Liver (tissue), 8 donors: ENCODE measurements at regions not wholly inside any gene's neighbourhood (a gene's known extent, or its start where the extent isn't known, plus 50 kb on each side); places are given as distances from the start of the nearest gene placed in this dataset.

Experiments
- DNase-seq: peaks from one replicate; pipeline ENCODE4 v3.0.0-alpha.2; 2017; ENCODE audit warnings: low spot score
- H3K27ac ChIP-seq, 2 donors: one replicate each; pipeline ENCODE4 v1.7.0; 2013; ENCODE audit warnings: inconsistent platforms in 2 of 2, low read length in 2 of 2, control low read depth in 1 of 2, low read depth in 1 of 2, mild to moderate bottlenecking in 1 of 2
- H3K27me3 ChIP-seq, 4 donors: one replicate each; pipeline versions ENCODE4 v1.6.1 to v1.7.0; 2013; ENCODE audit warnings: low read length in 3 of 4, inconsistent platforms in 1 of 4, mild to moderate bottlenecking in 1 of 4, moderate library complexity in 1 of 4; ENCODE audit not compliant: control insufficient read depth in 4 of 4, insufficient read depth in 4 of 4
- H3K36me3 ChIP-seq, 4 donors: one replicate each; pipeline versions ENCODE4 v1.6.1 to v1.7.0; 2013; ENCODE audit warnings: low read length in 3 of 4, mild to moderate bottlenecking in 3 of 4, low read depth in 1 of 4, moderate library complexity in 1 of 4; ENCODE audit not compliant: control insufficient read depth in 4 of 4, insufficient read depth in 3 of 4
- H3K4me1 ChIP-seq, 4 donors: one replicate each; pipeline versions ENCODE4 v1.6.1 to v1.7.0; 2013; ENCODE audit warnings: low read length in 3 of 4, mild to moderate bottlenecking in 3 of 4, moderate library complexity in 1 of 4; ENCODE audit not compliant: control insufficient read depth in 4 of 4, insufficient read depth in 4 of 4
- H3K4me3 ChIP-seq, 3 donors: one replicate each; pipeline versions ENCODE4 v1.6.1 to v1.7.0; 2013; ENCODE audit warnings: low read length in 3 of 3, control low read depth in 1 of 3, low read depth in 1 of 3, mild to moderate bottlenecking in 1 of 3
- H3K9ac ChIP-seq, 2 donors: one replicate each; pipeline ENCODE4 v1.7.0; 2013; ENCODE audit warnings: low read length in 2 of 2, mild to moderate bottlenecking in 2 of 2, moderate library complexity in 2 of 2, control low read depth in 1 of 2, low read depth in 1 of 2
- H3K9me3 ChIP-seq, 4 donors: one replicate each; pipeline versions ENCODE4 v1.6.1 to v1.7.0; 2013; ENCODE audit warnings: low read length in 3 of 4; ENCODE audit not compliant: control insufficient read depth in 4 of 4
- EGR1 ChIP-seq, 2 donors: IDR thresholded peaks; 2 replicates each; pipeline ENCODE4 v1.6.1; 2016 to 2018; ENCODE audit warnings: antibody characterized with exemption in 2 of 2, low read depth in 2 of 2
- FOXA1 ChIP-seq: IDR thresholded peaks from 2 replicates; pipeline ENCODE4 v1.6.1; 2016; ENCODE audit warnings: antibody characterized with exemption
- FOXA2 ChIP-seq: IDR thresholded peaks from 2 replicates; pipeline ENCODE4 v1.6.1; 2016; ENCODE audit warnings: antibody characterized with exemption
- GABPA ChIP-seq, 2 donors: IDR thresholded peaks in 1 of 2; conservative IDR thresholded peaks in 1 of 2; 2 replicates each; pipeline ENCODE4 v1.6.1; 2016; ENCODE audit warnings: antibody characterized with exemption in 2 of 2, mild to moderate bottlenecking in 1 of 2, moderate library complexity in 1 of 2
- HNF4A ChIP-seq, 2 donors: conservative IDR thresholded peaks; 2 replicates each; pipeline ENCODE4 v1.6.1; 2016; ENCODE audit warnings: antibody characterized with exemption in 2 of 2, mild to moderate bottlenecking in 2 of 2
- HNF4G ChIP-seq: IDR thresholded peaks from 2 replicates; pipeline ENCODE4 v1.6.1; 2016; ENCODE audit warnings: antibody characterized with exemption
- JUND ChIP-seq, 2 donors: IDR thresholded peaks; 2 replicates each; pipeline ENCODE4 v1.6.1; 2016; ENCODE audit warnings: antibody characterized with exemption in 2 of 2
- NR2F2 ChIP-seq: IDR thresholded peaks from 2 replicates; pipeline ENCODE4 v1.6.1; 2016; ENCODE audit warnings: antibody characterized with exemption
- RAD21 ChIP-seq, 2 donors: IDR thresholded peaks; 2 replicates each; pipeline ENCODE4 v1.6.1; 2016; ENCODE audit warnings: antibody characterized with exemption in 2 of 2, mild to moderate bottlenecking in 2 of 2
- RXRA ChIP-seq, 2 donors: IDR thresholded peaks; 2 replicates each; pipeline ENCODE4 v1.6.1; 2017 to 2018; ENCODE audit warnings: antibody characterized with exemption in 2 of 2, mild to moderate bottlenecking in 1 of 2
- SP1 ChIP-seq: IDR thresholded peaks from 2 replicates; pipeline ENCODE4 v1.6.1; 2018; ENCODE audit warnings: antibody characterized with exemption, mild to moderate bottlenecking
- TAF1 ChIP-seq: conservative IDR thresholded peaks from 2 replicates; pipeline ENCODE4 v1.6.1; 2016; ENCODE audit warnings: antibody characterized with exemption, mild to moderate bottlenecking
- YY1 ChIP-seq: IDR thresholded peaks from 2 replicates; pipeline ENCODE4 v1.6.1; 2016; ENCODE audit warnings: antibody characterized with exemption, mild to moderate bottlenecking
- ZBTB33 ChIP-seq: IDR thresholded peaks from 2 replicates; pipeline ENCODE4 v1.6.1; 2016; ENCODE audit warnings: antibody characterized with exemption
- WGBS: extraction: QIAGEN DNeasy Blood & Tissue Kit; methylation state at CpG from one replicate; pipeline ENCODE4 v1.1.7; 2013; 5-methylcytosine and 5-hydroxymethylcytosine counted together
- TF ChIP-seq, protein P1 (sequence below): fragments of 150-350 bp; IDR thresholded peaks from 2 replicates; pipeline ENCODE4 v1.5.1; 2017; ENCODE audit warnings: improper control_type of control experiment, low read depth, low read length; ENCODE audit not compliant: missing input control
- TF ChIP-seq, protein P2 (sequence below): IDR thresholded peaks from 2 replicates; pipeline ENCODE4 v1.6.1; 2016; ENCODE audit warnings: antibody characterized with exemption
- TF ChIP-seq, protein P3 (sequence below): IDR thresholded peaks from 2 replicates; pipeline ENCODE4 v1.6.1; 2016; ENCODE audit warnings: antibody characterized with exemption, mild to moderate bottlenecking
- donor health status: healthy.
- donor health status: healthy.
- donor health status: healthy.
- donor health status: healthy.
- donor health status: healthy.

- TF ChIP-seq YY1 (no peak), HNF4G (no peak), SP1 (no peak)
Observed at GRCh38 chr17:15169676-15170075, 95.5 kb downstream of the PMP22 start (continued).

DNA sequence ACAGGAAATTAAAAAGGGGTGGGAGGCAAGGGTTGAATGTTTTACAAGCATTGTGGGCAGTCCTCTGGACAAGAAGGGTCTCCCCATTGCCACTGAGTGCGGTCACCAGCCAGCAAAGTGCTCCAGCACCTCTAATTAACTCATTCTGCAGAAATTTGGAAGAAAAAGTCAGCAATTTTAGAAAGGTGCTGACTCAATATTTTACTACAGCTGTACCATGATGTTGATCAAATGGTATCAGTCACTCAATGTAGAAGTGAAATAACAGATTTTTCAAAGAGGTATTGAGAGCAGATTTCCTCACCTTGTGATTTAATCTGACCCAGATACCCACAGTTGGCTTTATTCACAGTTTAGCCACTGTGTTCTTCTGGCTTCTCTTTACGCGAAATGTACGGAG lies 96.7 kb downstream of the PMP22 start:
- no peaks in the 10 kb centered on the region for H3K36me3 ChIP-seq
- no peak overlapping the region for H3K27ac ChIP-seq
- DNase-seq = no peak
- no peaks in the 10 kb centered on the region for H3K4me1 ChIP-seq
- H3K4me3 ChIP-seq = no peak overlapping the region
- TF ChIP-seq HNF4A (conservative IDR thresholded peaks at IDR 0.05) (no peak), HNF4G (no peak), FOXA1 (no peak), RXRA (IDR thresholded peaks at IDR 0.05) (no peak), RAD21 (IDR thresholded peaks at IDR 0.05) (no peak), ZBTB33 (no peak), TAF1 (no peak), GABPA (IDR thresholded peaks at IDR 0.05 in 1 of 2, conservative IDR thresholded peaks at IDR 0.05 in 1 of 2) (no peak), JUND (IDR thresholded peaks at IDR 0.05) (no peak), FOXA2 (no peak), SP1 (no peak)
- TF ChIP-seq, protein P1, sequence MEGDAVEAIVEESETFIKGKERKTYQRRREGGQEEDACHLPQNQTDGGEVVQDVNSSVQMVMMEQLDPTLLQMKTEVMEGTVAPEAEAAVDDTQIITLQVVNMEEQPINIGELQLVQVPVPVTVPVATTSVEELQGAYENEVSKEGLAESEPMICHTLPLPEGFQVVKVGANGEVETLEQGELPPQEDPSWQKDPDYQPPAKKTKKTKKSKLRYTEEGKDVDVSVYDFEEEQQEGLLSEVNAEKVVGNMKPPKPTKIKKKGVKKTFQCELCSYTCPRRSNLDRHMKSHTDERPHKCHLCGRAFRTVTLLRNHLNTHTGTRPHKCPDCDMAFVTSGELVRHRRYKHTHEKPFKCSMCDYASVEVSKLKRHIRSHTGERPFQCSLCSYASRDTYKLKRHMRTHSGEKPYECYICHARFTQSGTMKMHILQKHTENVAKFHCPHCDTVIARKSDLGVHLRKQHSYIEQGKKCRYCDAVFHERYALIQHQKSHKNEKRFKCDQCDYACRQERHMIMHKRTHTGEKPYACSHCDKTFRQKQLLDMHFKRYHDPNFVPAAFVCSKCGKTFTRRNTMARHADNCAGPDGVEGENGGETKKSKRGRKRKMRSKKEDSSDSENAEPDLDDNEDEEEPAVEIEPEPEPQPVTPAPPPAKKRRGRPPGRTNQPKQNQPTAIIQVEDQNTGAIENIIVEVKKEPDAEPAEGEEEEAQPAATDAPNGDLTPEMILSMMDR = no peak
- TF ChIP-seq, protein P2, sequence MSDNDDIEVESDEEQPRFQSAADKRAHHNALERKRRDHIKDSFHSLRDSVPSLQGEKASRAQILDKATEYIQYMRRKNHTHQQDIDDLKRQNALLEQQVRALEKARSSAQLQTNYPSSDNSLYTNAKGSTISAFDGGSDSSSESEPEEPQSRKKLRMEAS = no peak
- TF ChIP-seq, protein P3, sequence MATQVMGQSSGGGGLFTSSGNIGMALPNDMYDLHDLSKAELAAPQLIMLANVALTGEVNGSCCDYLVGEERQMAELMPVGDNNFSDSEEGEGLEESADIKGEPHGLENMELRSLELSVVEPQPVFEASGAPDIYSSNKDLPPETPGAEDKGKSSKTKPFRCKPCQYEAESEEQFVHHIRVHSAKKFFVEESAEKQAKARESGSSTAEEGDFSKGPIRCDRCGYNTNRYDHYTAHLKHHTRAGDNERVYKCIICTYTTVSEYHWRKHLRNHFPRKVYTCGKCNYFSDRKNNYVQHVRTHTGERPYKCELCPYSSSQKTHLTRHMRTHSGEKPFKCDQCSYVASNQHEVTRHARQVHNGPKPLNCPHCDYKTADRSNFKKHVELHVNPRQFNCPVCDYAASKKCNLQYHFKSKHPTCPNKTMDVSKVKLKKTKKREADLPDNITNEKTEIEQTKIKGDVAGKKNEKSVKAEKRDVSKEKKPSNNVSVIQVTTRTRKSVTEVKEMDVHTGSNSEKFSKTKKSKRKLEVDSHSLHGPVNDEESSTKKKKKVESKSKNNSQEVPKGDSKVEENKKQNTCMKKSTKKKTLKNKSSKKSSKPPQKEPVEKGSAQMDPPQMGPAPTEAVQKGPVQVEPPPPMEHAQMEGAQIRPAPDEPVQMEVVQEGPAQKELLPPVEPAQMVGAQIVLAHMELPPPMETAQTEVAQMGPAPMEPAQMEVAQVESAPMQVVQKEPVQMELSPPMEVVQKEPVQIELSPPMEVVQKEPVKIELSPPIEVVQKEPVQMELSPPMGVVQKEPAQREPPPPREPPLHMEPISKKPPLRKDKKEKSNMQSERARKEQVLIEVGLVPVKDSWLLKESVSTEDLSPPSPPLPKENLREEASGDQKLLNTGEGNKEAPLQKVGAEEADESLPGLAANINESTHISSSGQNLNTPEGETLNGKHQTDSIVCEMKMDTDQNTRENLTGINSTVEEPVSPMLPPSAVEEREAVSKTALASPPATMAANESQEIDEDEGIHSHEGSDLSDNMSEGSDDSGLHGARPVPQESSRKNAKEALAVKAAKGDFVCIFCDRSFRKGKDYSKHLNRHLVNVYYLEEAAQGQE = no peak
- no peaks in the 10 kb centered on the region for H3K9me3 ChIP-seq
- H3K9ac ChIP-seq = no peak overlapping the region
- no peaks in the 10 kb centered on the region for H3K27me3 ChIP-seq
- WGBS = 77% methylated on average over 4 of the region's 4 CpGs

- no peak for DNase-seq
- H3K4me3 ChIP-seq = no peak overlapping the region
- H3K9me3 ChIP-seq = no peaks in the 10 kb centered on the region
- H3K36me3 ChIP-seq = no peaks in the 10 kb centered on the region
- no peaks in the 10 kb centered on the region for H3K27me3 ChIP-seq
- no peak overlapping the region for H3K27ac ChIP-seq
- WGBS = 97% methylated on average over 7 of the region's 7 CpGs
- no peaks in the 10 kb centered on the region for H3K4me1 ChIP-seq
- no peak overlapping the region for H3K9ac ChIP-seq
- TF ChIP-seq HNF4A (conservative IDR thresholded peaks at IDR 0.05) (no peak), TAF1 (no peak), EGR1 (IDR thresholded peaks at IDR 0.05; ENCODE audit: low read depth in 2 of 2) (no peak), RAD21 (IDR thresholded peaks at IDR 0.05) (no peak), ZBTB33 (no peak), HNF4G (no peak), FOXA1 (no peak), SP1 (no peak), YY1 (no peak), GABPA (IDR thresholded peaks at IDR 0.05 in 1 of 2, conservative IDR thresholded peaks at IDR 0.05 in 1 of 2) (no peak), NR2F2 (no peak), FOXA2 (no peak)
- TF ChIP-seq, protein P3 = no peak
Observed at GRCh38 chr17:15161395-15161794, 103.7 kb downstream of the PMP22 start.
